NCI-H2107 treated with DMSO at 0.1 percent for 48 hours (cell line): ENCODE measurements at regions not wholly inside any gene's neighbourhood (a gene's known extent, or its start where the extent isn't known, plus 50 kb on each side); places are given as distances from the start of the nearest gene placed in this dataset.

Experiments
- DNase-seq: peaks from one replicate; lab custom pipeline; 2025; ENCODE audit not compliant: unreplicated experiment; lab: John Stamatoyannopoulos, UW

GRCh38 chr6:40755749-40756452 lies 168.7 kb upstream of the LRFN2 start:
- no peak for DNase-seq

GRCh38 chr6:40755046-40755681 lies 168.0 kb upstream of the LRFN2 start:
- DNase-seq, result no peak

GRCh38 chr6:40754461-40755045 lies 167.4 kb upstream of the LRFN2 start:
- DNase-seq, result no peak

- DNase-seq, result no peak
These were observed 166.7 kb upstream of the LRFN2 start for GRCh38 chr6:40753675-40754448.

- DNase-seq, result no peak
These were observed 165.9 kb upstream of the LRFN2 start for GRCh38 chr6:40753048-40753447.

GRCh38 chr6:40744835-40745234 lies 157.7 kb upstream of the LRFN2 start:
- no peak for DNase-seq

- no peak for DNase-seq
These were observed 156.7 kb upstream of the LRFN2 start for GRCh38 chr6:40743690-40744446.

GRCh38 chr6:40743226-40743625 lies 156.1 kb upstream of the LRFN2 start:
- no peak for DNase-seq

- DNase-seq, result no peak
These were observed 153.4 kb upstream of the LRFN2 start for GRCh38 chr6:40740518-40740917.

GRCh38 chr6:40738551-40739193 lies 151.5 kb upstream of the LRFN2 start:
- no peak for DNase-seq

GRCh38 chr6:40735521-40735920 lies 148.4 kb upstream of the LRFN2 start:
- DNase-seq, result no peak

GRCh38 chr6:40735121-40735520 lies 148.0 kb upstream of the LRFN2 start:
- DNase-seq, result no peak

GRCh38 chr6:40734607-40735006 lies 147.4 kb upstream of the LRFN2 start:
- DNase-seq, result no peak

GRCh38 chr6:40733770-40734396 lies 146.7 kb upstream of the LRFN2 start:
- no peak for DNase-seq

GRCh38 chr6:40733290-40733689 lies 146.1 kb upstream of the LRFN2 start:
- no peak for DNase-seq

- no peak for DNase-seq
These were observed 145.7 kb upstream of the LRFN2 start for GRCh38 chr6:40732878-40733277.

- DNase-seq, result no peak
These were observed 141.5 kb upstream of the LRFN2 start for GRCh38 chr6:40728643-40729042.

- no peak for DNase-seq
These were observed 140.1 kb upstream of the LRFN2 start for GRCh38 chr6:40727271-40727670.

- DNase-seq, result no peak
These were observed 139.7 kb upstream of the LRFN2 start for GRCh38 chr6:40726853-40727252.

GRCh38 chr6:40725390-40725789 lies 138.2 kb upstream of the LRFN2 start:
- DNase-seq, result no peak
